Activated CD4-positive, alpha-beta T cell treated with anti-CD3 and anti-CD28 coated beads, Interleukin-2, amount 50 U/mL, for 16 hours (primary cell): ENCODE measurements at regions not wholly inside any gene's neighbourhood (a gene's known extent, or its start where the extent isn't known, plus 50 kb on each side); places are given as distances from the start of the nearest gene placed in this dataset.
"Not testable (repeated sequence)": the region's sequence is repeated elsewhere in the genome, so short reads cannot be mapped to it uniquely, and the experiment has no call there.

Experiments
- DNase-seq: peaks from one replicate; pipeline ENCODE4 v3.0.0-alpha.2; 2020

GRCh38 chr1:105462308-105462707 is 1594.2 kb upstream of the PRMT6 start:
- DNase-seq = no peak

- no peak for DNase-seq
These were observed 1588.9 kb upstream of the PRMT6 start for GRCh38 chr1:105467549-105467948.

DNA sequence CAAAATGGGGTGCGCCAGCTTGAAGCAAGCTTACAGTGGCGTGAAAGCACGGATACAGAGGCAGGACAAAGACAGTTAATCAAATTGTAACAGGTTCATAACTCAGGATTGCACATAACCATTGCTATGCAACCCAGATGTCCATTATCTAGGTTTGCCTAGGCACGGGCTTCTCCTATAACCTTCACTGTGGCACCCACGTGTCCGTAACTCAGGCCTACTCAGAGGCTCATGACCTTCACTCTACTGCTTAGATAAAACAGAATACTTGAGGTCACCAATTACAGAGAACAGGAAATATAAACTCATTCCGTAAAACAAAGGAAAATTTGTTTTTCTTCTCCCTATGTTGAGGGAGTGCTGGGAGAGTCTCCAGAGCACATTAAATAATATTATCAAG is 1585.9 kb upstream of the PRMT6 start:
- DNase-seq = not testable (repeated sequence)

GRCh38 chr1:105483436-105483835 is 1573.0 kb upstream of the PRMT6 start:
- no peak for DNase-seq

DNA sequence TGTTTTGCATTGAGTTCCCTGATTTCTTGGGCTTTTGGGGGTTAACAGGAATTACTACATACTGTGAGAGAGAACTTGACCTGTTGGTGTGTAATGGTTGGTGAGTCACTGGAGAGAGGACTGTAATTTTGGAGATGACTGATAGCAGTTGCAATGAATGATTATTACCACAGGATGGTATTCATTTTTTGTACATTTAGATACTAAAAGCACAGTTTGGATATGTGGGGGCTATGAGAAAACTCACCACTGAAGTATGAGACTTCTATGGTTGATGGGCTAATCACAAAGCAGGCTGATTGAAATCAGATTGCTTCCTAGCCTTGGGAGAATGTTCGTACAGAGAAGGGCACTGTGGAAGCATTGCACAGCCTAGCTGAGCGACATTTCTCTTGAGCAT is 1571.3 kb upstream of the PRMT6 start:
- no peak for DNase-seq

- DNase-seq = no peak
These were observed 1563.6 kb upstream of the PRMT6 start for GRCh38 chr1:105492921-105493320.

DNA sequence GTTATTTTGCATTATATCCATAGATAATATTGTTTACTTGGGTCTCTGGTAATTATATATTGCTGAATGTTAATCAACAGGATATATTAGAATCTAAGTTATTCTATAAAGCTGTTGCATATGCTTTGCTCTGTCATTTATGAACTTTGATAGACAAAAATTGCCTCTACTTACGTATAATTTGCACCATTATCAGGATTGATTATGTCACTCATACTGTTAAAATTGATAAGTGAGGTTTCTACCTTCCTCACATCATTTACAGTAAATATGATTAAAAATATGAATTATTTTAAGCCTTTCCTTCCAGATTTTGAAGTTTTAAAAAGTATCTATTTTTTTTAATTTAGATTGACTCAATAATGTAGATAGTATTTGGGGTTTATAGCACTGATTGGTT is 1540.4 kb upstream of the PRMT6 start:
- DNase-seq = no peak

- DNase-seq = no peak
These were observed 1522.5 kb upstream of the PRMT6 start for GRCh38 chr1:105533996-105534395.

GRCh38 chr1:105544475-105544874 is 1512.0 kb upstream of the PRMT6 start:
- DNase-seq = no peak

DNA sequence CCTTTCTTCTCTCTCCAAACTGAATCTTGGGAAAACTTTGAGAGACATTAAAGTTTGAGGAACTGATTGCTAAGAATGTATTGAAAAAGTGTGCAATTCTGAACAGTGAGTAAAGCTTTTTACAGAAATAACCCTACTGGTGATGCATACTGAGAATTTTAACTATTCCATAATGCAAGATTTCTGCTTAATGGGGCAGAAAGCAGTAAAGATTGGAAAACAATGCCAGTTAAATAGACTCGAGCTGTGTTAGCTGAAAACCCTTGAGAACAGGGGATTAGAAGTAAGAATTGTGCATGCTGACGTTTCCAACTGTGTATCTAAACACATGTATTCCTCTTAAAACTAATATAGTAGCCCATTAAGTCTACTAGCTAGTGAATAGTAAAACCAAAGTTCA is 1500.2 kb upstream of the PRMT6 start:
- no peak for DNase-seq

- DNase-seq = no peak
These were observed 1498.5 kb upstream of the PRMT6 start for GRCh38 chr1:105558023-105558422.

DNA sequence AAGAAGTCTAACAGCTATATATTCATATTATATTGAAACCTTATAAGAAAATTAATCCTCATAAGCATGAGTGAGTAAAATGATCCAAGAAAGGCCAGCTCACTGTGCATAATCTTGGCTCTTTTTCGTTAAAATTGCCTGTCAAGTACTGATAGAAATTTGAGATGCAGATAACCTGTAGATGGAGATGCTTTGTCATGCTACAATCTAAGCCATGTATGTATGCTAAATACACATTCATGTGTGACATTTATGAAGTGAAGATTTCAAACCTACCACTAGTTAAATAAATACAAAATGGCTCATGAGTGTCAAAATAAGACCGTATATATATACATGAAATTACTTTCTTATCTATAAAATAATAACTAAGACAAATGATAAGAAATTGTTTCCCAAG is 1491.5 kb upstream of the PRMT6 start:
- DNase-seq = no peak

- no peak for DNase-seq
These were observed 1470.7 kb upstream of the PRMT6 start for GRCh38 chr1:105585791-105586190.

DNA sequence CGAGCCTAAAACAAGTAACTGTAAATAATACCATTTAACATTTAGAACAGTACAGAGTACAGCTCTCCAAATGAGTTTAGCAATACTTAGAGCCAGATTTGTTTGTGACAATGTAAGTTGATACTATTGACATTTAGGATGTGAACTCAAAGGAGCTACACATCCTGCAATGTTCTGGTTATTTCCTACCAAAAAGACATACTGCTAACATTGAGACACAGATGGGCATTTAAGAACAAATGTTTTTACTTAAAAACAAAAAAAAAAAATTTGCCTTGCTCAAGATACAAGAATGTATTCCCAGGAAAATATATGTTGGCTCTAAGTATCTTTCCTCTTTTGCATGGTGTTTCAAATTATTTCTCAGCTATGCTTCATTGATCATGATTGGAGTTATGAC is 1464.8 kb upstream of the PRMT6 start:
- no peak for DNase-seq

DNA sequence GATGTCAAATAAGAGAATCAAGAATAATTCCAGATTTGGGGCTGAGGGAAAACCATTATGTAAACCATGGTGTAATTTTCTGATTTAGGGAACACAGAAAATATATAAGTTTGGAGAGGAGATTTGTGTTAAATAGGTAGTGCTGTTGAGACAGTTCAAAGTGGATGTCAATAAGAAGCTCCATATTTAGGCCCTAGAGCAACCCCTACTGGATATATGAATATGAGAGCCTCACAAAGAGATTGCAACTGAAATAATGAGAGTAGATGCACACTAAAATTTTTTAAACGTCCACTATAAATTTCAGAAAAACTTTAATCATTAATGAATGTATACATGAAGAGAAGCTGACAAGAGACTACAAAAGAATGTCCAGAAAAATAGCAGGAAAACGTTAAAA is 1447.8 kb upstream of the PRMT6 start:
- DNase-seq = no peak

DNA sequence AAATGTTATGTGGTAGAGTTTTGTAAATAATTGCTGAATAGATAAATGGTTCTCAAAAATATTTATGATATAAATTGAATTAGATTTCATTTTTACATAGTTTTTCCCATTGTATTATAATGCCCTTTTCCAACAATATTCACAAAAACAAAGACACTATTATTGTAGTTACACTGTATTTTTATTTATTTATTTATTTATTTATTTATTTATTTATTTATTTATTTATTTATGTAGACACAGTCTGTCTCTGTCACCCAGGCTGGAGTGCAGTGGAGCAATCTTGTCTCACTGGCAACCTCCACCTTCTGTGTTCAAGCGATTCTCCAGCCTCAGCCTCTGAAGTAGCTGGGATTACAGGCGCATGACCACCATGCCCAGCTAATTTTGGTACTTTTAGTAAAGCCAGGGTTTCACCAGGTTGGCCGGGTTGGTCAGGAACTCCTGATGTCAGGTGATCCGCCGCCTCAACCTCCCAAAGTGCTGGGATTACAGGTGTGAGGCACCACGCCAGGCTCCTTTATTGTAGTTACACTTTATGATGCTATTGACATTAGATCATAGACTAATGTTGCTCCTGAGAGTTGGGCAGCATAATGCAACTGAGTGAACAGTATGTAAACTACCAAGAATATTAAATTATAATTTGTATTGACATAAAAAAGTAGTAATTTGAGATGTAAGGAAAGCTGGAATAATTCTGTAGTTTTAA is 1430.0 kb upstream of the PRMT6 start:
- DNase-seq = no peak

DNA sequence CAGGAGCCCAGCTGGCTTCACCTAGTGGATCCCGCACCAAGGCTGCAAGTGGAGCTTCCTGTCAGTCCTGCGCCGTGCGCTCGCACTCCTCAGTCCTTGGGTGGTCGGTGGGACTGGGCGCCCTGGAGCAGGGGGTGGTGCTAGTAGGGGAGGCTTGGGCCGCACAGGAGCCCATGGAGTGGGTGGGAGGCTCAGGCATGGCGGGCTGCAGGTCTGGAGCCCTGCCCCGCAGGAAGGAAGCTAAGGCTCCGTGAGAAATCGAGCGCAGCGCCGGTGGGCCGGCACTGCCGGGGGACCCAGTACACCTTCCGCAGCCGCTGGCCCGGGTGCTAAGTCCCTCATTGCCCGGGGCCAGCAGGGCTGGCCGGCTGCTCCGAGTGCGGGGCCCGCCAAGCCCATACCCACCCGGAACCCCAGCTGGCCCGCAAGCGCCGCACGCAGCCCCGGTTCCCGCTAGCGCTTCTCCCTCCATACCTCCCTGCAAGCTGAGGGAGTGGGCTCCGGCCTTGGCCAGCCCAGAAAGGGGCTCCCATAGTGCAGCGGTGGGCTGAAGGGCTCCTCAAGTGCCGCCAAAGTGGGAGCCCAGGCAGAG is 1425.2 kb upstream of the PRMT6 start:
- DNase-seq = not testable (repeated sequence)

DNA sequence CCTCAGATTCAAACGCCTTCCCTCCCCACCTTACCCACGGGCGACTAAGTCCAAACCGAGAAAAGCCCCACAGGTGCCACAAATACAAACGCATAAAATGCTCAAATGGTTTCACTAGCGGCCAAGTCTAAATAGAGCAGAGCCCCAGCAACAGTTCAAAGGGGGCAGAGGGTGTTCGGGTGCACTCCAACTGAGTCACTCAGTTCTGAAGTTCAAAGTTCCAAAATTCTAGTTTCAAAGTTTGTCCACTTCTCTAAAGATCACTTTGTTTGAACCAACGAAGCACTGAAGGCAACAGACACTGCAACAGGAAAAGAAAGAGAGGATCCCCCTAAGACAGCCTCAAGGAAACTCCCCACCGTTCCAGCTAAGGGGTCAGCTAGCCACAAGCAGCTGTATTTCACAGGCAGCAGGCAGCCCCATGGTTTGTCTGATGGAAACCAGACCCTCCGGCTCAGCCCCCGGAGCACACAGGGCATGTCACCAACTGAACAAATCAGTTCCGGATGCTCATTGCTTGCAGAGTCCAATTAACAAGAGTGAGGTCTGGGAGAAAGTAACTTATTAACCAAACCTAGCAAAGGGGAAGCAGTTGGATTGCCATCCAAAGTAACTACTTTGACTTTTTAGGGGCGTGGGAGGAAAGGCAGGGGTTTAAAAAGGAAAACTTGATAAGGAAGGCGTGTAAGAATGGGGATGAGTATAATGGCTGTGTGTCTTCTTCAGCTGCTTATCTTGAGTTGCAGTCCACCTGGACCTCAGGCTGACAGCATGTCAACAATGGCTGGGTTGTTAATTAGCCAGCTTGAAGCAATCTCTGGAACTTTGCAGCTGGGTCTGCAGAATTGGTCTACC is 1423.9 kb upstream of the PRMT6 start:
- no peak for DNase-seq

GRCh38 chr1:105636052-105636451 is 1420.4 kb upstream of the PRMT6 start:
- no peak for DNase-seq

- no peak for DNase-seq
These were observed 1415.1 kb upstream of the PRMT6 start for GRCh38 chr1:105641407-105641806.

DNA sequence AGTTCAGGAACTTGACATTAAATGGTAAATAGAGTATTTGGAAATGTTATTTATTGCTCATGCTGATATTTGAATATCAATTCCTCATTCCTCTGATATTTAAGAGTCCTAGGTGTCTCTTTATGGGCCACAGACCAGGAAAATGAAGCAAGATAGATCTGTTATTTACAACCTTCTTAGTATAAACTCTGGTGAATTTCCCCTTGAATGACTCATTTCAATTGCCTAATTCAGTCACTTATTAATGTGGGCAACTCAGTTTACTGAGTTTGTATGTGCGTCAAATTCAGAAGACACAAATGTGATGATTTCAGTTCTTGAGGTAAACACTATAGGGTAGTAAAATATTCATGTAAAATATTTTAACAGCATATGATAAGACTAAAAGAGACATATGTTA is 1404.4 kb upstream of the PRMT6 start:
- DNase-seq = no peak

DNA sequence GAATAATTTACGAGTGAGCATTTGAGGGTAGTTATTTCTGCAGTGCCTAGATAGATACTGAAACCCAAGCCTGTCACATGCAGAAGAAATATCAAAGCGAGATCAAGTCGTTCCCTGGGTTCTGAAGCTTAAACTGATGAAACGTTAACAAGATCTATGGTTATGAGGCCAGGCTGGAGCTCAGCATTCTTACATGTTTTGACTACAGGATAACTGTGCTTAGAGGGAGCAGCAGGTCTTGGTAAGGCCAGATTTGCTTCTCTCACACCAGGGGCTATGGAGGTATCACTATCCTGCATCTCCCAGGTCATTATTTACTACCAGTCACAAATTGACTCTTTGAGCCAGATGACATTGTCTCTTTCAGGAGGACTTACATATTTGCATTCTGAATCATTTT is 1401.4 kb upstream of the PRMT6 start:
- DNase-seq = no peak

DNA sequence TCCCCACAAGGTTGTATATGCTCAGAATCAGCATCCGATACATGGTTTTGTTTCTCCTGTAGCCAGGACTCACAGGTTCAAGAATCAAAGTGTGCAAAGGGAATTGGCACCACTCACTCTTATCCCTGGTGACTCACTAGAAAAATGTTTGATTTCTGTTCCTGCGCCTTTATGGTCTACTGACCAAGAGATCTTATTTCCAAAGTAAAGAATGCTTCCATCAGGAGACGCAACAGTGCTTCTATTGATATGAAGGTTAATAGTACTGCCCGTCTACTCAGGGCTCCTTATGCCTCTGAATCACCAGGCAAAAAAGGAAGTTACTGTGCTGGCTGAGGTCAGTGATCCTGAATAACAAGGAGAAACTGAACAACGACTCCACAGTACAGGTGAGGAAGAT is 1392.0 kb upstream of the PRMT6 start:
- no peak for DNase-seq

DNA sequence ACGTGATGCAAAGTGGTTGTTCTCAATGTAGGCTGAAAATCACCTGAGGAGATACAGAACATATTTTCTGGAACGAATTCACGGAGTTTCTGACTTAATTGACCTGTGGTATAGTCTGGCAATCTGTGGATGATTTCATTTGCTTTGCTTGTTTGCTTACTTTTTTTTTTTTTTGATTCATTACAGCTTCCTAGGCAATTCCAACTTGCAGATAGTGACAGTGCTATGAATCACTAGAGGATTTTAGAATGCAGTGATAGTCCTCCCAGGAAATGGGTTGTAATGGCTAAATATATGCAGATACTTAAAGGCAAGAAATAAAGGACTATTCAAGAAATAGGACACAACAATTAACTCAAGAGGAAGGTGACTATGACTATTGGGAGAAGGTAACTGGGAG is 1378.1 kb upstream of the PRMT6 start:
- no peak for DNase-seq
